KG1 (cell line): ENCODE measurements at regions not wholly inside any gene's neighbourhood (a gene's known extent, or its start where the extent isn't known, plus 50 kb on each side); places are given as distances from the start of the nearest gene placed in this dataset.
A peak's percentile ranks its signal among the peaks of the same experiment; 100 is the strongest.

Source experiments
- DNase-seq: peaks from one replicate; lab custom pipeline; 2025; lab: John Stamatoyannopoulos, UW

GRCh38 chr5:28517691-28518090 is 1479.3 kb upstream of the CDH9 start:
- no peak for DNase-seq

- DNase-seq: no peak
Measured at GRCh38 chr5:28516722-28517121, 1478.3 kb upstream of the CDH9 start.

GRCh38 chr5:28512648-28513047 is 1474.3 kb upstream of the CDH9 start:
- no peak for DNase-seq

GRCh38 chr5:28505121-28505520 is 1466.7 kb upstream of the CDH9 start:
- no peak for DNase-seq

- DNase-seq: no peak
Measured at GRCh38 chr5:28500511-28500910, 1462.1 kb upstream of the CDH9 start.

GRCh38 chr5:28499766-28500290 is 1461.4 kb upstream of the CDH9 start:
- DNase-seq: no peak

GRCh38 chr5:28495876-28496275 is 1457.5 kb upstream of the CDH9 start:
- DNase-seq: no peak

- no peak for DNase-seq
Measured at GRCh38 chr5:28493456-28493855, 1455.1 kb upstream of the CDH9 start.

- no peak for DNase-seq
Measured at GRCh38 chr5:28488752-28489151, 1450.4 kb upstream of the CDH9 start.

- DNase-seq: no peak
Measured at GRCh38 chr5:28483327-28484025, 1445.1 kb upstream of the CDH9 start.

- no peak for DNase-seq
Measured at GRCh38 chr5:28473531-28474107, 1435.2 kb upstream of the CDH9 start.

- peak; percentile 19 for DNase-seq
Measured at GRCh38 chr5:28468166-28468565, 1429.8 kb upstream of the CDH9 start.

GRCh38 chr5:28463728-28464127 is 1425.3 kb upstream of the CDH9 start:
- DNase-seq: no peak

GRCh38 chr5:28451483-28451882 is 1413.1 kb upstream of the CDH9 start:
- DNase-seq: no peak

- DNase-seq: no peak
Measured at GRCh38 chr5:28450997-28451396, 1412.6 kb upstream of the CDH9 start.

GRCh38 chr5:28448791-28449190 is 1410.4 kb upstream of the CDH9 start:
- DNase-seq: no peak

- no peak for DNase-seq
Measured at GRCh38 chr5:28430565-28431178, 1392.3 kb upstream of the CDH9 start.

- DNase-seq: no peak
Measured at GRCh38 chr5:28421141-28421540, 1382.8 kb upstream of the CDH9 start.

- DNase-seq: no peak
Measured at GRCh38 chr5:28415791-28416443, 1377.5 kb upstream of the CDH9 start.

GRCh38 chr5:28414619-28415018 is 1376.2 kb upstream of the CDH9 start:
- DNase-seq: no peak

- no peak for DNase-seq
Measured at GRCh38 chr5:28408651-28409050, 1370.3 kb upstream of the CDH9 start.

- no peak for DNase-seq
Measured at GRCh38 chr5:28408186-28408585, 1369.8 kb upstream of the CDH9 start.
